ENCODE measurements at regions not wholly inside any gene's neighbourhood (a gene's known extent, or its start where the extent isn't known, plus 50 kb on each side); places are given as distances from the start of the nearest gene placed in this dataset.

DNA sequence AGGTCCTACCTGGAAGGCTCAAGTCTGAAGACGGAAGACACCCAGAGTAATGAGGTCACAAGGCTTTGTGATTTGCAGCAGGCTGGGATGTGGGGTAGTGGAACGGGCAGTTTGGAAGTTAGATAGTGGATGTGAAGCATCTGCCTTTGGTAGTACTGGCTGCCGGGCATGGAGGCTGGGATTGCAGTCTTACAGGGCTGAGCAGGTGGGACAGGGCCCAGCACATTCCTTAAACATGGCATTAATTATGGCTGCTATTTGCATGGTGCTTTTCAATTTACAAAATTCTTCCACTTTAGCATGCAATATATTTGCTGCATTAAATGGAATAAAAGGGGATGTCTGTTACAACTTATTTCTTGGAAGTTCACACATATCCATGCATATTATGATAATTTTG is 161.2 kb downstream of the UTP18 start (continued):
- no peak for TF ChIP-seq CTCFL (IDR thresholded peaks at IDR 0.05; ENCODE audit: borderline replicate concordance, insufficient read depth, low read depth, low read length, poor library complexity, severe bottlenecking)

DNA sequence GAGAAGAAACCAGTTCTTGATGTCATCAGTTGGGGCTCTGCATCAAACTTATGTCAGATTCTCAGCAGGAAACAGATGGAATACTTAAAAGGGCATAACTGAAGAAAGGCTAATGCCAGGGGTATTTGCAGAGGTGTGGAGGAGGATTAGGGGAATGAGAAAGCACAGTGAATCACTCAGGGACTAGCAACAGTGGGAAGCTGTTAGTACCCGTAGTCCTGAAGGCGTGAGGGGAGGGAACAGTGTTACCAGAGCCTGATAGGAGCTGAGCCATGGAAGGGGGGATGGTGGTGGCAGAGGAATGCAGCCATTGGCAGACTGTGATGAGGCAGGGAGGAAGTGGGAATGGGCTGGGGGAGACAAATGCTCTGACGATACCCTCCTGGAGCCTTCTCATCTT is 162.3 kb downstream of the UTP18 start:
- Histone ChIP-seq H3K79me2 (ENCODE audit: control insufficient read depth, insufficient read depth, low read length) (no peaks in the 10 kb centered on the region), H3K9ac (ENCODE audit: insufficient read depth in 1 of 2, low read depth in 2 of 2, low read length in 2 of 2) (no peak overlapping the region), H3K4me1 (replicated peaks in 1 of 2; ENCODE audit: control insufficient read depth in 2 of 2, insufficient read depth in 2 of 2, low read length in 2 of 2) (no peaks in the 10 kb centered on the region; a peak in 1 of 5 replicates), H3K36me3 (ENCODE audit: control insufficient read depth, insufficient read depth, low read length) (no peaks in the 10 kb centered on the region), H3K4me3 (no peak overlapping the region), H3K4me2 (ENCODE audit: insufficient read depth, low read length) (no peak overlapping the region), H3K9me1 (ENCODE audit: control insufficient read depth, insufficient read depth, low read length) (no peaks in the 10 kb centered on the region), H3K27ac (ENCODE audit: extremely low read depth, low read depth, low read length) (no peak overlapping the region), H3K27me3 (ENCODE audit: control insufficient read depth in 2 of 2, insufficient read depth in 2 of 2, low read length in 2 of 2) (no peaks in the 10 kb centered on the region), H2AFZ (ENCODE audit: low read depth, low read length) (no peak overlapping the region), H4K20me1 (replicated peaks; ENCODE audit: control insufficient read depth, insufficient read depth, low read length) (no peaks in the 10 kb centered on the region), H3K9me3 (replicated peaks; ENCODE audit: control insufficient read depth, insufficient read depth, low read depth, low read length) (no peaks in the 10 kb centered on the region)
- FAIRE-seq (no peak), DNase-seq (ENCODE audit: extremely low read depth in 1 of 4, low spot score in 3 of 4) (no peak), ATAC-seq (no peak)
- ChIA-PET CTCF (ENCODE audit: low intra/inter-chr PET ratio) (no interaction called here), POLR2A (interaction anchor here (1.2 to 1.5 kb wide), 2 partner anchors 13 kb away, joined by 3 to 4 read pairs; no protein-coding TSS in a partner anchor)
- in situ Hi-C loops (cut with MboI) (no loop called here), intact Hi-C loops (cut with micrococcal nuclease) (no loop called here)
- no TSS peak for BruUV-seq (replicated peaks)
- WGBS (ENCODE audit: insufficient coverage, low coverage, missing lambda C conversion rate) = 0% methylated on average over 3 of the region's 3 CpGs
- no peak for TF ChIP-seq ZNF764 (CRISPR knock-in tag; IDR thresholded peaks at IDR 0.05; ENCODE audit: low read depth)
- TF ChIP-seq BRF2 (IDR thresholded peaks at IDR 0.05; ENCODE audit: borderline replicate concordance, insufficient read depth, insufficient read length) = no peak
- no peak for TF ChIP-seq E4F1 (CRISPR knock-in tag; IDR thresholded peaks at IDR 0.05; ENCODE audit: borderline replicate concordance)
- TF ChIP-seq, protein P1, sequence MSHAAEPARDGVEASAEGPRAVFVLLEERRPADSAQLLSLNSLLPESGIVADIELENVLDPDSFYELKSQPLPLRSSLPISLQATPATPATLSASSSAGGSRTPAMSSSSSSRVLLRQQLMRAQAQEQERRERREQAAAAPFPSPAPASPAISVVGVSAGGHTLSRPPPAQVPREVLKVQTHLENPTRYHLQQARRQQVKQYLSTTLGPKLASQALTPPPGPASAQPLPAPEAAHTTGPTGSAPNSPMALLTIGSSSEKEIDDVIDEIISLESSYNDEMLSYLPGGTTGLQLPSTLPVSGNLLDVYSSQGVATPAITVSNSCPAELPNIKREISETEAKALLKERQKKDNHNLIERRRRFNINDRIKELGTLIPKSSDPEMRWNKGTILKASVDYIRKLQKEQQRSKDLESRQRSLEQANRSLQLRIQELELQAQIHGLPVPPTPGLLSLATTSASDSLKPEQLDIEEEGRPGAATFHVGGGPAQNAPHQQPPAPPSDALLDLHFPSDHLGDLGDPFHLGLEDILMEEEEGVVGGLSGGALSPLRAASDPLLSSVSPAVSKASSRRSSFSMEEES (CRISPR knock-in tag; IDR thresholded peaks at IDR 0.05) = no peak
- no peak for TF ChIP-seq ZNF324 (CRISPR knock-in tag; IDR thresholded peaks at IDR 0.05)
- no peak for TF ChIP-seq NCOA6 (IDR thresholded peaks at IDR 0.05)
- no peak for TF ChIP-seq MLLT1 (IDR thresholded peaks at IDR 0.05)
- TF ChIP-seq HIVEP1 (CRISPR knock-in tag; IDR thresholded peaks at IDR 0.05) = no peak
- TF ChIP-seq TCF3 (CRISPR knock-in tag; IDR thresholded peaks at IDR 0.05) = no peak
- TF ChIP-seq, protein P2, sequence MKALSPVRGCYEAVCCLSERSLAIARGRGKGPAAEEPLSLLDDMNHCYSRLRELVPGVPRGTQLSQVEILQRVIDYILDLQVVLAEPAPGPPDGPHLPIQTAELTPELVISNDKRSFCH (CRISPR knock-in tag; IDR thresholded peaks at IDR 0.05) = no peak
- TF ChIP-seq, protein P2 (tag; IDR thresholded peaks at IDR 0.05) = no peak
